ENCODE measurements at regions not wholly inside any gene's neighbourhood (a gene's known extent, or its start where the extent isn't known, plus 50 kb on each side); places are given as distances from the start of the nearest gene placed in this dataset.
"Not testable (repeated sequence)": the region's sequence is repeated elsewhere in the genome, so short reads cannot be mapped to it uniquely, and the experiment has no call there.

GRCh38 chr6:169858935-169859351 lies 107.5 kb downstream of the ERMARD start:
- Histone ChIP-seq H3K4me3 (ENCODE audit: low read length) (no peak overlapping the region), H3K36me3 (ENCODE audit: control insufficient read depth, insufficient read depth, low read length) (no peaks in the 10 kb centered on the region), H3K9me3 (ENCODE audit: control insufficient read depth, insufficient read depth, low read length) (no peaks in the 10 kb centered on the region), H3K27me3 (ENCODE audit: control insufficient read depth, insufficient read depth, low read length) (no peaks in the 10 kb centered on the region), H3K4me1 (ENCODE audit: control insufficient read depth, insufficient read depth, low read length) (no peaks in the 10 kb centered on the region), H3K27ac (ENCODE audit: low read length) (no peak overlapping the region)
- WGBS (ENCODE audit: insufficient coverage, insufficient read length) = no CpG with 5 or more reads among the region's 10 CpGs
- DNase-seq (ENCODE audit: low read depth, low spot score) = no peak

GRCh38 chr6:169858293-169858934 lies 107.0 kb downstream of the ERMARD start:
- Histone ChIP-seq H3K4me1 (ENCODE audit: control insufficient read depth, insufficient read depth, low read length) (no peaks in the 10 kb centered on the region), H3K9me3 (ENCODE audit: control insufficient read depth, insufficient read depth, low read length) (no peaks in the 10 kb centered on the region), H3K27me3 (ENCODE audit: control insufficient read depth, insufficient read depth, low read length) (no peaks in the 10 kb centered on the region), H3K4me3 (ENCODE audit: low read length) (no peak overlapping the region), H3K36me3 (ENCODE audit: control insufficient read depth, insufficient read depth, low read length) (no peaks in the 10 kb centered on the region), H3K27ac (ENCODE audit: low read length) (no peak overlapping the region)
- whole genome bisulfite sequencing (ENCODE audit: insufficient coverage, insufficient read length) = no CpG with 5 or more reads among the region's 17 CpGs
- DNase-seq (ENCODE audit: low read depth, low spot score) = no peak

- Histone ChIP-seq H3K4me3 (ENCODE audit: low read length) (no peak overlapping the region), H3K4me1 (ENCODE audit: control insufficient read depth, insufficient read depth, low read length) (no peaks in the 10 kb centered on the region), H3K9me3 (ENCODE audit: control insufficient read depth, insufficient read depth, low read length) (no peaks in the 10 kb centered on the region), H3K36me3 (ENCODE audit: control insufficient read depth, insufficient read depth, low read length) (no peaks in the 10 kb centered on the region), H3K27ac (ENCODE audit: low read length) (no peak overlapping the region), H3K27me3 (ENCODE audit: control insufficient read depth, insufficient read depth, low read length) (no peaks in the 10 kb centered on the region)
- no CpG with 5 or more reads among the region's 19 CpGs for WGBS (ENCODE audit: insufficient coverage, insufficient read length)
- no peak for DNase-seq (ENCODE audit: low read depth, low spot score)
Measured at GRCh38 chr6:169857343-169858292, 106.2 kb downstream of the ERMARD start.

- not testable (repeated sequence) for H3K4me1 ChIP-seq (ENCODE audit: control insufficient read depth, insufficient read depth, low read length); H3K27ac ChIP-seq (ENCODE audit: low read length); H3K4me3 ChIP-seq (ENCODE audit: low read length); DNase-seq (ENCODE audit: low read depth, low spot score); H3K27me3 ChIP-seq (ENCODE audit: control insufficient read depth, insufficient read depth, low read length); H3K9me3 ChIP-seq (ENCODE audit: control insufficient read depth, insufficient read depth, low read length); H3K36me3 ChIP-seq (ENCODE audit: control insufficient read depth, insufficient read depth, low read length)
- WGBS (ENCODE audit: insufficient coverage, insufficient read length) = no CpG with 5 or more reads among the region's 49 CpGs
Measured at GRCh38 chr6:169856442-169857342, 105.3 kb downstream of the ERMARD start.

GRCh38 chr6:169854813-169855212 lies 103.4 kb downstream of the ERMARD start:
- DNase-seq (ENCODE audit: low read depth, low spot score) = no peak
- no peaks in the 10 kb centered on the region for H3K36me3 ChIP-seq (ENCODE audit: control insufficient read depth, insufficient read depth, low read length)
- no CpG with 5 or more reads among the region's 4 CpGs for WGBS (ENCODE audit: insufficient coverage, insufficient read length)
- no peaks in the 10 kb centered on the region for H3K27me3 ChIP-seq (ENCODE audit: control insufficient read depth, insufficient read depth, low read length)
- no peaks in the 10 kb centered on the region for H3K9me3 ChIP-seq (ENCODE audit: control insufficient read depth, insufficient read depth, low read length)
- no peak overlapping the region for H3K27ac ChIP-seq (ENCODE audit: low read length)
- no peak overlapping the region for H3K4me3 ChIP-seq (ENCODE audit: low read length)
- H3K4me1 ChIP-seq (ENCODE audit: control insufficient read depth, insufficient read depth, low read length) = peaks cover 3% of the 10 kb centered on the region; the same call in 1 of the 2 replicates

GRCh38 chr6:169854083-169854725 lies 102.8 kb downstream of the ERMARD start:
- no peak for DNase-seq (ENCODE audit: low read depth, low spot score)

GRCh38 chr6:169853196-169854082 lies 102.0 kb downstream of the ERMARD start:
- Histone ChIP-seq H3K4me1 (ENCODE audit: control insufficient read depth, insufficient read depth, low read length) (peaks cover 3% of the 10 kb centered on the region; the same call in 1 of the 2 replicates), H3K27ac (ENCODE audit: low read length) (no peak overlapping the region), H3K27me3 (ENCODE audit: control insufficient read depth, insufficient read depth, low read length) (no peaks in the 10 kb centered on the region), H3K9me3 (ENCODE audit: control insufficient read depth, insufficient read depth, low read length) (no peaks in the 10 kb centered on the region), H3K36me3 (ENCODE audit: control insufficient read depth, insufficient read depth, low read length) (no peaks in the 10 kb centered on the region), H3K4me3 (ENCODE audit: low read length) (no peak overlapping the region)
- WGBS (ENCODE audit: insufficient coverage, insufficient read length) = no CpG with 5 or more reads among the region's 20 CpGs
- no peak for DNase-seq (ENCODE audit: low read depth, low spot score)

More at GRCh38 chr6:169854083-169854725, 102.8 kb downstream of the ERMARD start:
- Histone ChIP-seq H3K36me3 (ENCODE audit: control insufficient read depth, insufficient read depth, low read length) (no peaks in the 10 kb centered on the region), H3K9me3 (ENCODE audit: control insufficient read depth, insufficient read depth, low read length) (no peaks in the 10 kb centered on the region), H3K4me1 (ENCODE audit: control insufficient read depth, insufficient read depth, low read length) (peaks cover 3% of the 10 kb centered on the region; the same call in 1 of the 2 replicates), H3K27me3 (ENCODE audit: control insufficient read depth, insufficient read depth, low read length) (no peaks in the 10 kb centered on the region), H3K27ac (ENCODE audit: low read length) (no peak overlapping the region), H3K4me3 (ENCODE audit: low read length) (no peak overlapping the region)
- WGBS (ENCODE audit: insufficient coverage, insufficient read length) = no CpG with 5 or more reads among the region's 12 CpGs

GRCh38 chr6:169852504-169853195 lies 101.2 kb downstream of the ERMARD start:
- Histone ChIP-seq H3K36me3 (ENCODE audit: control insufficient read depth, insufficient read depth, low read length) (no peaks in the 10 kb centered on the region), H3K27me3 (ENCODE audit: control insufficient read depth, insufficient read depth, low read length) (no peaks in the 10 kb centered on the region), H3K27ac (ENCODE audit: low read length) (no peak overlapping the region), H3K4me1 (ENCODE audit: control insufficient read depth, insufficient read depth, low read length) (peaks cover 3% of the 10 kb centered on the region; the same call in 1 of the 2 replicates), H3K9me3 (ENCODE audit: control insufficient read depth, insufficient read depth, low read length) (no peaks in the 10 kb centered on the region), H3K4me3 (ENCODE audit: low read length) (no peak overlapping the region)
- no peak for DNase-seq (ENCODE audit: low read depth, low spot score)
- WGBS (ENCODE audit: insufficient coverage, insufficient read length) = no CpG with 5 or more reads among the region's 5 CpGs
